Stimulated activated CD4-positive, alpha-beta T cell treated with anti-CD3 and anti-CD28 coated beads, Interleukin-1b, Interleukin-23, amount 100 ng/mL, for 24 hours (primary cell): ENCODE measurements at regions not wholly inside any gene's neighbourhood (a gene's known extent, or its start where the extent isn't known, plus 50 kb on each side); places are given as distances from the start of the nearest gene placed in this dataset.

Source experiments
- DNase-seq, 4 experiments: peaks; one replicate each; pipeline ENCODE4 v3.0.0-alpha.2; 2020; ENCODE audit warnings: low read depth in 4 of 4, low spot score in 1 of 4

- DNase-seq = no peak
These were observed 147.0 kb downstream of the FGF9 start for GRCh38 chr13:21817878-21818277.

- no peak for DNase-seq
These were observed 151.2 kb downstream of the FGF9 start for GRCh38 chr13:21822029-21822428.

- no peak for DNase-seq
These were observed 152.5 kb downstream of the FGF9 start for GRCh38 chr13:21823416-21823815.

- no peak for DNase-seq
These were observed 153.1 kb downstream of the FGF9 start for GRCh38 chr13:21823949-21824348.

GRCh38 chr13:21825186-21825585 is 154.3 kb downstream of the FGF9 start:
- no peak for DNase-seq

GRCh38 chr13:21825801-21826200 is 154.9 kb downstream of the FGF9 start:
- DNase-seq = no peak

- DNase-seq = no peak
These were observed 155.5 kb downstream of the FGF9 start for GRCh38 chr13:21826214-21827015.

- no peak for DNase-seq
These were observed 160.9 kb downstream of the FGF9 start for GRCh38 chr13:21831654-21832324.

- no peak for DNase-seq
These were observed 163.0 kb downstream of the FGF9 start for GRCh38 chr13:21833921-21834320.

GRCh38 chr13:21834521-21834920 is 163.6 kb downstream of the FGF9 start:
- DNase-seq = no peak

- no peak for DNase-seq
These were observed 166.4 kb downstream of the FGF9 start for GRCh38 chr13:21837288-21837687.

GRCh38 chr13:21837841-21838551 is 167.1 kb downstream of the FGF9 start:
- no peak for DNase-seq

- no peak for DNase-seq
These were observed 175.7 kb downstream of the FGF9 start for GRCh38 chr13:21846605-21847004.

- DNase-seq = no peak
These were observed 178.4 kb downstream of the FGF9 start for GRCh38 chr13:21849323-21849722.

- DNase-seq = no peak
These were observed 179.4 kb downstream of the FGF9 start for GRCh38 chr13:21850013-21851006.

GRCh38 chr13:21852043-21852442 is 181.2 kb downstream of the FGF9 start:
- no peak for DNase-seq

- DNase-seq = no peak
These were observed 182.9 kb downstream of the FGF9 start for GRCh38 chr13:21853779-21854178.

- DNase-seq = no peak
These were observed 197.9 kb downstream of the FGF9 start for GRCh38 chr13:21868823-21869222.

- DNase-seq = no peak
These were observed 200.5 kb downstream of the FGF9 start for GRCh38 chr13:21871382-21871781.

GRCh38 chr13:21871919-21872318 is 201.0 kb downstream of the FGF9 start:
- no peak for DNase-seq

- DNase-seq = no peak
These were observed 201.9 kb downstream of the FGF9 start for GRCh38 chr13:21872795-21873194.
